ENCODE measurements at regions not wholly inside any gene's neighbourhood (a gene's known extent, or its start where the extent isn't known, plus 50 kb on each side); places are given as distances from the start of the nearest gene placed in this dataset.

DNA sequence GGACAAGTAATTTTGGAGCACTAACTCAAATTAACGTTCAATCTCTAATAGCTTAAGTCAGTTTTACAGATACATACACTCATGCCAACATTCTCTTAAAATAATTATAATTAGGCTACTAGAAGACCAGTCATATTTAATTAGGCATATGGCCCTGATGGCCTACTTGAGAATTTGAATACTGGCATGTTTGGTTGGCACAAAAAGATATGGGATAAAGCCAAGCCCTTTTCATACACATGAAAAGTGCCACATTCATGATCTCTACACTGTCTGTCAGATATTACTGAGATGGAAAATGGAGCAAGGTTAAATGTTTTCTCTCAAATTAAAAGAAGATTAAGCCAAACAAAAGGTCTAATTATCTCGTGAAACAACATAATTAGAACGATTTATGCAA, 1091.0 kb downstream of the C4orf33 start:
- Histone ChIP-seq H2AFZ (ENCODE audit: insufficient read depth, low read depth, low read length, poor library complexity, severe bottlenecking) (no peak overlapping the region), H3K9ac (ENCODE audit: low read length) (no peak overlapping the region), H3K79me2 (ENCODE audit: control insufficient read depth, insufficient read depth, low read length) (no peaks in the 10 kb centered on the region), H3K4me2 (replicated peaks; ENCODE audit: low read depth, low read length, poor library complexity, severe bottlenecking) (no peak overlapping the region), H3K27ac (ENCODE audit: low read length in 2 of 2) (no peak overlapping the region), H3K36me3 (replicated peaks in 1 of 2; ENCODE audit: control extremely low read depth in 1 of 2, control insufficient read depth in 1 of 2, extremely low read depth in 1 of 2, insufficient read depth in 2 of 2, low read length in 1 of 2) (no peaks in the 10 kb centered on the region), H3K4me1 (ENCODE audit: control insufficient read depth in 2 of 2, insufficient read depth in 2 of 2, low read length in 2 of 2) (no peaks in the 10 kb centered on the region), H4K20me1 (ENCODE audit: control insufficient read depth, insufficient read depth, low read length, poor library complexity, severe bottlenecking) (no peaks in the 10 kb centered on the region), H3K4me3 (ENCODE audit: control extremely low read depth in 1 of 5, extremely low read depth in 1 of 5, insufficient read depth in 1 of 5, low read depth in 2 of 5, low read length in 4 of 5) (no peak overlapping the region), H3K9me3 (ENCODE audit: control extremely low read depth in 1 of 3, control insufficient read depth in 2 of 3, insufficient read depth in 1 of 3, low read length in 2 of 3) (peaks cover 0 to 6% (median 0%) of the 10 kb centered on the region in 3 donors), H3K27me3 (replicated peaks in 1 of 4; ENCODE audit: control extremely low read depth in 1 of 4, control insufficient read depth in 3 of 4, insufficient read depth in 4 of 4, low read length in 3 of 4) (no peaks in the 10 kb centered on the region)
- Mint-ChIP-seq H3K27ac (no peak overlapping the region), H3K27me3 (no peaks in the 10 kb centered on the region), H3K9me3 (ENCODE audit: insufficient read depth) (peaks cover 7% of the 10 kb centered on the region), H3K4me3 (no peak overlapping the region), H3K4me1 (no peaks in the 10 kb centered on the region)
- intact Hi-C loops (cut with micrococcal nuclease), result no loop called here
- no CpG with 5 or more reads among the region's 3 CpGs for WGBS (ENCODE audit: insufficient coverage)
- POLR2A ChIA-PET, result no interaction called here
- CTCF ChIA-PET, result no interaction called here
- DNase-seq (no peak), ATAC-seq (ENCODE audit: low read depth) (no peak)
- no peak for TF ChIP-seq EZH2 (IDR thresholded peaks at IDR 0.05; ENCODE audit: borderline replicate concordance, insufficient read depth, low read depth, low read length, poor library complexity, severe bottlenecking)

DNA sequence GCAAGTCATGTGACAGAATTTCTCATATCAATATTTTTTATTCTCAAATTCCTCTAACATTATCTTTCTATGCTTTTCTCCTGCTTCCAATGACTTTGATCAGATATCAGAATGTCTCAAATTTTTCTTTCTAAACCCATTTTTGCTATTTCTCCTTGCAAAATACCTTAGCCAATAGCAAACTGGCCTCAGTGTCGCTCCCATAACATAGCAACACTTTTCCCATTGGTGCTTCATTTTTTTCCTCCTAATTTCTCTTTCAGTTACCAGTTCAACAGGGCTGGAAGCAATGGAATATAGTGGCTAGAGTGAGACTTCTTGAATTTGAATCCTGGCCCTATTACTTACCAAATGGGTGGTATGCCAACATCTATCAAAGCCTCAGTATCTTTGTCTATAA, 1091.6 kb downstream of the C4orf33 start:
- H3K4me1 Mint-ChIP-seq, result no peaks in the 10 kb centered on the region
- H3K27me3 Mint-ChIP-seq, result no peaks in the 10 kb centered on the region
- POLR2A ChIA-PET, result no interaction called here
- Histone ChIP-seq H3K4me3 (ENCODE audit: control extremely low read depth in 1 of 5, extremely low read depth in 1 of 5, insufficient read depth in 1 of 5, low read depth in 2 of 5, low read length in 4 of 5) (no peak overlapping the region), H3K27me3 (replicated peaks in 1 of 4; ENCODE audit: control extremely low read depth in 1 of 4, control insufficient read depth in 3 of 4, insufficient read depth in 4 of 4, low read length in 3 of 4) (no peaks in the 10 kb centered on the region), H3K79me2 (ENCODE audit: control insufficient read depth, insufficient read depth, low read length) (no peaks in the 10 kb centered on the region), H2AFZ (ENCODE audit: insufficient read depth, low read depth, low read length, poor library complexity, severe bottlenecking) (no peak overlapping the region), H3K4me1 (ENCODE audit: control insufficient read depth in 2 of 2, insufficient read depth in 2 of 2, low read length in 2 of 2) (no peaks in the 10 kb centered on the region), H3K9ac (ENCODE audit: low read length) (no peak overlapping the region), H3K36me3 (replicated peaks in 1 of 2; ENCODE audit: control extremely low read depth in 1 of 2, control insufficient read depth in 1 of 2, extremely low read depth in 1 of 2, insufficient read depth in 2 of 2, low read length in 1 of 2) (no peaks in the 10 kb centered on the region), H3K4me2 (replicated peaks; ENCODE audit: low read depth, low read length, poor library complexity, severe bottlenecking) (no peak overlapping the region), H3K9me3 (ENCODE audit: control extremely low read depth in 1 of 3, control insufficient read depth in 2 of 3, insufficient read depth in 1 of 3, low read length in 2 of 3) (peaks cover 0 to 6% (median 0%) of the 10 kb centered on the region in 3 donors), H3K27ac (ENCODE audit: low read length in 2 of 2) (no peak overlapping the region), H4K20me1 (ENCODE audit: control insufficient read depth, insufficient read depth, low read length, poor library complexity, severe bottlenecking) (no peaks in the 10 kb centered on the region)
- no peak for TF ChIP-seq EZH2 (IDR thresholded peaks at IDR 0.05; ENCODE audit: borderline replicate concordance, insufficient read depth, low read depth, low read length, poor library complexity, severe bottlenecking)
- TF ChIP-seq, protein P1, sequence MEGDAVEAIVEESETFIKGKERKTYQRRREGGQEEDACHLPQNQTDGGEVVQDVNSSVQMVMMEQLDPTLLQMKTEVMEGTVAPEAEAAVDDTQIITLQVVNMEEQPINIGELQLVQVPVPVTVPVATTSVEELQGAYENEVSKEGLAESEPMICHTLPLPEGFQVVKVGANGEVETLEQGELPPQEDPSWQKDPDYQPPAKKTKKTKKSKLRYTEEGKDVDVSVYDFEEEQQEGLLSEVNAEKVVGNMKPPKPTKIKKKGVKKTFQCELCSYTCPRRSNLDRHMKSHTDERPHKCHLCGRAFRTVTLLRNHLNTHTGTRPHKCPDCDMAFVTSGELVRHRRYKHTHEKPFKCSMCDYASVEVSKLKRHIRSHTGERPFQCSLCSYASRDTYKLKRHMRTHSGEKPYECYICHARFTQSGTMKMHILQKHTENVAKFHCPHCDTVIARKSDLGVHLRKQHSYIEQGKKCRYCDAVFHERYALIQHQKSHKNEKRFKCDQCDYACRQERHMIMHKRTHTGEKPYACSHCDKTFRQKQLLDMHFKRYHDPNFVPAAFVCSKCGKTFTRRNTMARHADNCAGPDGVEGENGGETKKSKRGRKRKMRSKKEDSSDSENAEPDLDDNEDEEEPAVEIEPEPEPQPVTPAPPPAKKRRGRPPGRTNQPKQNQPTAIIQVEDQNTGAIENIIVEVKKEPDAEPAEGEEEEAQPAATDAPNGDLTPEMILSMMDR (IDR thresholded peaks at IDR 0.05), result no peak
- no peak for ATAC-seq (ENCODE audit: low read depth)
- no CpG with 5 or more reads among the region's 1 CpG for WGBS (ENCODE audit: insufficient coverage)
- intact Hi-C loops (cut with micrococcal nuclease), result no loop called here
- H3K9me3 Mint-ChIP-seq (ENCODE audit: insufficient read depth), result peaks cover 7% of the 10 kb centered on the region
- H3K27ac Mint-ChIP-seq, result no peak overlapping the region
- no peak for DNase-seq
- CTCF ChIA-PET, result no interaction called here
- H3K4me3 Mint-ChIP-seq, result no peak overlapping the region

All from B cell (primary cell).